PFSK-1 (cell line): ENCODE measurements at regions not wholly inside any gene's neighbourhood (a gene's known extent, or its start where the extent isn't known, plus 50 kb on each side); places are given as distances from the start of the nearest gene placed in this dataset.

ENCODE experiments used
- FOXP2 ChIP-seq: optimal IDR thresholded peaks from 2 replicates; pipeline ENCODE3; 2011; ENCODE audit warnings: borderline replicate concordance, control low read depth, inconsistent platforms; ENCODE audit not compliant: insufficient read depth; ENCODE audit errors: extremely low read length, extremely low read depth
- POLR2AphosphoS5 ChIP-seq: IDR thresholded peaks from 2 replicates; pipeline ENCODE4 v1.6.1; 2012; ENCODE audit warnings: low read depth, mild to moderate bottlenecking, control low read depth, low read length, moderate library complexity
- SIN3A ChIP-seq: IDR thresholded peaks from 2 replicates; pipeline ENCODE4 v1.6.1; 2012; ENCODE audit warnings: mild to moderate bottlenecking, low read length, moderate library complexity, borderline replicate concordance; ENCODE audit not compliant: insufficient read depth
- TAF1 ChIP-seq: IDR thresholded peaks from 2 replicates; pipeline ENCODE4 v1.6.1; 2012; ENCODE audit warnings: low read length, control low read depth, borderline replicate concordance; ENCODE audit not compliant: insufficient read depth
- TF ChIP-seq, protein P1 (sequence below), 2 experiments: IDR thresholded peaks; 2 replicates each; pipeline versions ENCODE4 v1.6.1 to v1.8.0; 2011 to 2012; ENCODE audit warnings: low read depth in 2 of 2, low read length in 2 of 2, control low read depth in 1 of 2, inconsistent platforms in 1 of 2, mild to moderate bottlenecking in 1 of 2, moderate library complexity in 1 of 2; ENCODE audit not compliant: insufficient read depth in 1 of 2

DNA sequence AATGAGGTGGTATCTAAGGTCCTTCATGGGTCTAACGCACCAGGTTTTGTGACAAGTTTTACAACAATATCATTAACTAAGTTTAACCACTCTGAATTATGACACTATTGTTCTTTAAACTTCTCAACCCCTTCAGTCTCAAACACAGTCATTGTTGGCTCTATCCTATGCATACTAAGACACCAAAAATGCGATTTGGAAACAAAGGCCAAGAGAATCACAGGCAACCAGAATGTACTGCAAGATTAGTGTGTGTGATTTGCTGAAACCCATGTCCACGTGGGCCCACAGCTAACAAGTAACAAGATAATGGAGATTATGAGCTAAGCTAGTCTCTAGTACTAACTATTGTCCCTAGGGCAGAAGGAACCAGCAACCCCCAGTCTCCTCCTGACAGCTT, 142.2 kb upstream of the RANBP3L start:
- no peak for TF ChIP-seq TAF1
- TF ChIP-seq POLR2AphosphoS5: no peak
- no peak for TF ChIP-seq FOXP2
- no peak for TF ChIP-seq SIN3A
- TF ChIP-seq, protein P1, sequence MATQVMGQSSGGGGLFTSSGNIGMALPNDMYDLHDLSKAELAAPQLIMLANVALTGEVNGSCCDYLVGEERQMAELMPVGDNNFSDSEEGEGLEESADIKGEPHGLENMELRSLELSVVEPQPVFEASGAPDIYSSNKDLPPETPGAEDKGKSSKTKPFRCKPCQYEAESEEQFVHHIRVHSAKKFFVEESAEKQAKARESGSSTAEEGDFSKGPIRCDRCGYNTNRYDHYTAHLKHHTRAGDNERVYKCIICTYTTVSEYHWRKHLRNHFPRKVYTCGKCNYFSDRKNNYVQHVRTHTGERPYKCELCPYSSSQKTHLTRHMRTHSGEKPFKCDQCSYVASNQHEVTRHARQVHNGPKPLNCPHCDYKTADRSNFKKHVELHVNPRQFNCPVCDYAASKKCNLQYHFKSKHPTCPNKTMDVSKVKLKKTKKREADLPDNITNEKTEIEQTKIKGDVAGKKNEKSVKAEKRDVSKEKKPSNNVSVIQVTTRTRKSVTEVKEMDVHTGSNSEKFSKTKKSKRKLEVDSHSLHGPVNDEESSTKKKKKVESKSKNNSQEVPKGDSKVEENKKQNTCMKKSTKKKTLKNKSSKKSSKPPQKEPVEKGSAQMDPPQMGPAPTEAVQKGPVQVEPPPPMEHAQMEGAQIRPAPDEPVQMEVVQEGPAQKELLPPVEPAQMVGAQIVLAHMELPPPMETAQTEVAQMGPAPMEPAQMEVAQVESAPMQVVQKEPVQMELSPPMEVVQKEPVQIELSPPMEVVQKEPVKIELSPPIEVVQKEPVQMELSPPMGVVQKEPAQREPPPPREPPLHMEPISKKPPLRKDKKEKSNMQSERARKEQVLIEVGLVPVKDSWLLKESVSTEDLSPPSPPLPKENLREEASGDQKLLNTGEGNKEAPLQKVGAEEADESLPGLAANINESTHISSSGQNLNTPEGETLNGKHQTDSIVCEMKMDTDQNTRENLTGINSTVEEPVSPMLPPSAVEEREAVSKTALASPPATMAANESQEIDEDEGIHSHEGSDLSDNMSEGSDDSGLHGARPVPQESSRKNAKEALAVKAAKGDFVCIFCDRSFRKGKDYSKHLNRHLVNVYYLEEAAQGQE (IDR thresholded peaks at IDR 0.05; ENCODE audit: insufficient read depth in 1 of 2, low read depth in 2 of 2, low read length in 2 of 2): no peak

DNA sequence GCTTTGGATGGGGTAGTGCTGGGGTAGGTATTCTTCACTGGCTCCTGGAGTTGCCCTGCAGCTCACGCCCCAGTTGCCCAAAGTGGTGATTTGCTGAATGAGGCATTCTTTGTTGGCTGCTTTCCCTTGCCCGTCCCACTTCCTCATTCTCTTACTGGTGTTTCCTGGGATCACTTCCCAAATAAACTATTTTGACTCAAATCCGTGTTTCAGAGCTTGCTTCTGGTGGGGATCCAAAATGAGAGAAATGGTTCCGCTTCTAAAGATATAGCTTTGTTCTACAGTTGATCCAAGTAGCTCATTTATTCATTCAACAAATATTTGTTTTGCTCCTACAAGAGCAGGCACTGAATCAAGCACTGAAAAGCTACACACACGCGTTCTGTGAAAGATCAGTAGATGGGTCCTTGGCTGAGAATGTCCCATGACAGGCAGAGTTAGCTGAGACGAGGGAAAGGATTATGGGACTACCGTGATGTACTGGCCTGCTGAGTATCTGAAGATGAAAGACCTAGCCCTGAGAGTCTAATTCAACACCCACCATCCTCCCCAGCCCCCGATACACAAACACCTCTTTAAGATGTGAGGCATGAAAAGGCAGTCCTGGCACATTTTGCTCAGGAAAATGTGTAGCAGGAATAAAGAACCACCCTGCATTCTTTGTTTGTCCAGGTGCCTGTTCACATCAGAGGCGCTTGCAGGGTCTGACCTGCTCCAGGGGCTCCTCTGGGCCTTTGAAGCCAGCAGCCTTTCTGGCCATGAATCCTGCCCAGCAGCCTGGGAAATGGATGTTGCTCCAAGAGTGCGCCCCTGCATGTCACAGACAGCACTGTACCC, 143.1 kb upstream of the RANBP3L start:
- TF ChIP-seq SIN3A: no peak
- TF ChIP-seq TAF1: no peak
- TF ChIP-seq FOXP2: no peak
- no peak for TF ChIP-seq POLR2AphosphoS5
- TF ChIP-seq, protein P1 (IDR thresholded peaks at IDR 0.05; ENCODE audit: insufficient read depth in 1 of 2, low read depth in 2 of 2, low read length in 2 of 2): no peak

DNA sequence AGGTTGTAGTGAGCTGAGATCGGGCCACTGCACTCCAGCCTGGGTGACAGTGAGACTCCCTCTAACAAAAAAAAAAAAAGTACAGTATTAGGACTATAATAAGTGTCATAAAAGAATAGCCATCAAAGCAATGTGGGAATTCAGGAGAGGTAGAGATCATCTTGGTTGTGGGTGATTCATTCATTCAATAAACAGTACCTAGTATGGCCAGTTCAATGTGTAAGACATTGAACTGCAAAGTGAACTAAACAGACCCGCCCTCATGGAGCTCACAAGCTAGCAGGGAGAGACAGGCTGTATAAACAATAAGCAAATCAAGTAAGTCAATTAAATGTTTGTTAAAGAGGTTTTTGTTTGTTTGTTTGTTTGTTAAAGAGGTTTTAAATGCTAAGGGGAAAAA, 146.1 kb upstream of the RANBP3L start:
- no peak for TF ChIP-seq TAF1
- no peak for TF ChIP-seq POLR2AphosphoS5
- TF ChIP-seq FOXP2: no peak
- TF ChIP-seq, protein P1 (IDR thresholded peaks at IDR 0.05; ENCODE audit: insufficient read depth in 1 of 2, low read depth in 2 of 2, low read length in 2 of 2): no peak
- TF ChIP-seq SIN3A: no peak

DNA sequence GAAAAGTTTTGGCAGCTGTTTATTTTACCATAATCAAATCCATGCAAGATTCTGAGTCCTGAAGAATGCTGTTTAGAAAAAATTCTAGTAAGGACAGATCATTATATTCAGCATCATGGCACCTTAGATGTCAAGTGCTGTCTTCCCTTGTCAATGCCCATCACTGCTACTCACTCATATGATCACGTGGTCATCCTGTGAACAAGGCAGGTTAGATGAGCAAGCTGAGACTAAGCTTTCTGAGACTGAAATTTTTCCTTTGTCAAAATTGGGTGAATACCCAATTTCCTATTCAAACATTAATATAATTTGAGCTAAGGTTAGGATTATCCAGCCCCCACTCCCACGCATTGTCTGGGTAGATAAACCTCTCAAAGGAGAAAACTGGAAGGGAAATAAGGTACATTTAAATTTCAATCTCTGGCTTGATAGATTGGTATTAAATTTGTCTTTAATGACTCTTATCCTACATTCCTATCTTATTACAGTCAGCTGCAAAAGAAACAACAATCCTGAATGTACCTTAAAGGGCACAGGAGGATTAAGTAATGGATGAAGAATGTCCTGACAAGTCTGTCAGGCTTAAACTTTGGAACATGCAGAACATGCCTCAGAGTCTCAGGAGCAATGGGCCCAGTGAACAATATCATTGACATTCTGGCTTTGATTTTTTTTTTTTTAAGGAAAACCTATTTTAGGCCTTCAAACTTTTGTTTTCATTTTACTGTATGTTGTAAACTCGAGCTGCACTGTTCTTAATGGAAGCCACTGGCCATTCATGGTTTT, 148.7 kb upstream of the RANBP3L start:
- TF ChIP-seq, protein P1 (IDR thresholded peaks at IDR 0.05; ENCODE audit: insufficient read depth in 1 of 2, low read depth in 2 of 2, low read length in 2 of 2): no peak
- TF ChIP-seq FOXP2 (no peak), TAF1 (no peak), SIN3A (no peak), POLR2AphosphoS5 (no peak)
